Smooth muscle cell (in vitro differentiated cells): ENCODE measurements at regions not wholly inside any gene's neighbourhood (a gene's known extent, or its start where the extent isn't known, plus 50 kb on each side); places are given as distances from the start of the nearest gene placed in this dataset.

ENCODE experiments used
- DNase-seq: peaks from one replicate; lab custom pipeline; 2025; ENCODE audit not compliant: unreplicated experiment; lab: John Stamatoyannopoulos, UW
- H2AFZ ChIP-seq: fragments of 200-600 bp; sonication (generic); 2 replicates; pipeline ENCODE4 v1.6.0; 2016; ENCODE audit warnings: antibody characterized with exemption, low read depth, mild to moderate bottlenecking
- H3F3A ChIP-seq: fragments of 200-600 bp; sonication (generic); 2 replicates; pipeline ENCODE4 v1.6.0; 2017; ENCODE audit warnings: antibody characterized with exemption, low read depth
- H3K27ac ChIP-seq: fragments of 200-600 bp; sonication (generic); 2 replicates; pipeline ENCODE4 v1.5.1; 2016; ENCODE audit warnings: low read depth, mild to moderate bottlenecking
- H3K27me3 ChIP-seq: fragments of 200-600 bp; sonication (generic); 2 replicates; pipeline ENCODE4 v1.6.1; 2016; ENCODE audit warnings: low read depth, mild to moderate bottlenecking
- H3K36me3 ChIP-seq: fragments of 200-600 bp; sonication (generic); 2 replicates; pipeline ENCODE4 v1.5.1; 2016; ENCODE audit warnings: low read depth
- H3K4me1 ChIP-seq: fragments of 200-600 bp; sonication (generic); 2 replicates; pipeline ENCODE4 v1.5.1; 2016; ENCODE audit warnings: low read depth
- H3K4me2 ChIP-seq: fragments of 200-600 bp; sonication (generic); 2 replicates; pipeline ENCODE4 v1.6.0; 2016; ENCODE audit warnings: mild to moderate bottlenecking
- H3K4me3 ChIP-seq: fragments of 200-600 bp; sonication (generic); 2 replicates; pipeline ENCODE4 v1.5.1; 2016; ENCODE audit warnings: mild to moderate bottlenecking
- H3K79me2 ChIP-seq: fragments of 200-600 bp; sonication (generic); 2 replicates; pipeline ENCODE4 v1.6.0; 2016; ENCODE audit warnings: low read depth, mild to moderate bottlenecking
- H3K9ac ChIP-seq: fragments of 200-600 bp; sonication (generic); 2 replicates; pipeline ENCODE4 v1.6.0; 2016; ENCODE audit warnings: low read depth
- H3K9me3 ChIP-seq: fragments of 200-600 bp; sonication (generic); replicated peaks from 2 replicates; pipeline ENCODE4 v1.5.1; 2016; ENCODE audit warnings: low read depth
- H4K20me1 ChIP-seq: fragments of 200-600 bp; sonication (generic); 2 replicates; pipeline ENCODE4 v1.6.0; 2016; ENCODE audit warnings: low read depth
- WGBS: methylation state at CpG from one replicate; pipeline ENCODE4 v1.1.7; 2016; ENCODE audit warnings: low lambda C conversion rate; 5-methylcytosine and 5-hydroxymethylcytosine counted together
- TF ChIP-seq, protein P1 (sequence below): fragments of 200-600 bp; sonication (generic); IDR thresholded peaks from 2 replicates; pipeline ENCODE4 v1.5.1; 2017; ENCODE audit warnings: borderline replicate concordance, mild to moderate bottlenecking, antibody characterized with exemption; ENCODE audit not compliant: insufficient read depth, poor library complexity, severe bottlenecking

DNA sequence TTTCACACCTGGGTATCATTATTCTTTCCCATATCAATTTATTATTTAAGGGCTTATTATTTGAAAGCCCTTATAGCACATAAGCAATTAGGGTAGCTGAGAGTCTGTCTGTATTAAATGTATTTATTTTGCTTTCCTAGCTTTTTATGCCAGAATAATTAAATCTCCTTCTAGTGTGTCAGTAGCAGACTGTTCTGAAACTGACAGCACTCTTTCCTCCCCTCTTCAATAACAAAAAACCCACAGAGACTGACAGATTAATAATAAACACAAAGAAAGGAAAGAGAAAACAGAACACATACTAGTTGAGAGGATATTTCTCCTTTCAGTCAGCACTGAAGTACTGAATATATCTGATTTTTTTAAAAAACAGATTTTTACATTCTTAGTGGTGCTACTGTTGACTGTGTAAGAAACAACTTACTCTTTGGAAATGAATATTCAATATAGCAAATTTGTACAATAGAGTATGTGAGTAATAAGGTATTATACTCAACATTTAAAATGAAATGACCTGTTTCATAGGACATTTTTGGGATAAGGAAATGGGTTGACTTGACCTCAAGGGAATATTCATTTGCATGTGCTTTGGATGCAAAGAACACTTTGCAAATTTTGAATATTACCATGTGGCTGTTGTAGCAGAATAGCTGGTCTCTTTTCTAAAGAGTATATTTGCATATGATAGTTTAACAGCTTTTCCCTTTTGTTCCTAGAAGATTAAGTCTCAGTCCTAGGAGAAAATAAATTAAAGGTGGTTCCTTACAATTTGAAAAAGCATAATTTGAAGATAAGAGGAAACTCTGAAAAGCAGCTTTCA, 208.3 kb downstream of the SPATA31D1 start:
- no peaks in the 10 kb centered on the region for H3K36me3 ChIP-seq
- TF ChIP-seq, protein P1, sequence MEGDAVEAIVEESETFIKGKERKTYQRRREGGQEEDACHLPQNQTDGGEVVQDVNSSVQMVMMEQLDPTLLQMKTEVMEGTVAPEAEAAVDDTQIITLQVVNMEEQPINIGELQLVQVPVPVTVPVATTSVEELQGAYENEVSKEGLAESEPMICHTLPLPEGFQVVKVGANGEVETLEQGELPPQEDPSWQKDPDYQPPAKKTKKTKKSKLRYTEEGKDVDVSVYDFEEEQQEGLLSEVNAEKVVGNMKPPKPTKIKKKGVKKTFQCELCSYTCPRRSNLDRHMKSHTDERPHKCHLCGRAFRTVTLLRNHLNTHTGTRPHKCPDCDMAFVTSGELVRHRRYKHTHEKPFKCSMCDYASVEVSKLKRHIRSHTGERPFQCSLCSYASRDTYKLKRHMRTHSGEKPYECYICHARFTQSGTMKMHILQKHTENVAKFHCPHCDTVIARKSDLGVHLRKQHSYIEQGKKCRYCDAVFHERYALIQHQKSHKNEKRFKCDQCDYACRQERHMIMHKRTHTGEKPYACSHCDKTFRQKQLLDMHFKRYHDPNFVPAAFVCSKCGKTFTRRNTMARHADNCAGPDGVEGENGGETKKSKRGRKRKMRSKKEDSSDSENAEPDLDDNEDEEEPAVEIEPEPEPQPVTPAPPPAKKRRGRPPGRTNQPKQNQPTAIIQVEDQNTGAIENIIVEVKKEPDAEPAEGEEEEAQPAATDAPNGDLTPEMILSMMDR: no peak
- no peak for DNase-seq
- H3K9ac ChIP-seq: no peak overlapping the region
- H3K4me3 ChIP-seq: no peak overlapping the region
- no peaks in the 10 kb centered on the region for H3K4me1 ChIP-seq
- H3K27ac ChIP-seq: no peak overlapping the region
- H3K4me2 ChIP-seq: no peak overlapping the region
- H3K9me3 ChIP-seq: no peaks in the 10 kb centered on the region
- H3K27me3 ChIP-seq: no peaks in the 10 kb centered on the region
- H3F3A ChIP-seq: no peaks in the 10 kb centered on the region
- no peak overlapping the region for H2AFZ ChIP-seq
- H4K20me1 ChIP-seq: no peaks in the 10 kb centered on the region
- no peaks in the 10 kb centered on the region for H3K79me2 ChIP-seq

DNA sequence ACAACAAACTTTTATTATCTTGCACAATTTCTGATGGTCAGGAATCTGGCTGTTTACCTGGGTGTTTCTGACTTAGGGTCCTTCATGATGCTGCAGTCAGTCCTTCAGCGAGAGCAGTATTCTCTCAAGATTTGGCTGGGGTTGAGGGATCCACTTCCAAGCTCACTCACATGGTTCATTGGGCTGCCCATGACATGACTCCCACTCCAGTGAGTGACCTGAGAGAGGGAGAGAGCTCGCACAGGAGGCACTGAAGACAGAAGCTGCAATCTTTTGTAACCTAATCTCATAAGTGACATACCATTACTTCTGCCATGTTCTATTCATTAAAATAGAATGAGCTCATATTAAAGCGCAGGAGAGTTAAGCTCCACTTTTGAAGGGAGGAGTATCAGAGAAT, 212.6 kb downstream of the SPATA31D1 start:
- Histone ChIP-seq H3F3A (no peaks in the 10 kb centered on the region), H2AFZ (no peak overlapping the region), H3K9me3 (no peaks in the 10 kb centered on the region), H3K4me2 (no peak overlapping the region), H4K20me1 (no peaks in the 10 kb centered on the region), H3K36me3 (no peaks in the 10 kb centered on the region), H3K27me3 (no peaks in the 10 kb centered on the region), H3K9ac (no peak overlapping the region), H3K79me2 (no peaks in the 10 kb centered on the region), H3K4me1 (no peaks in the 10 kb centered on the region), H3K4me3 (no peak overlapping the region), H3K27ac (no peak overlapping the region)
- TF ChIP-seq, protein P1: no peak
- DNase-seq: no peak
- 81% methylated on average over 3 of the region's 3 CpGs for WGBS

DNA sequence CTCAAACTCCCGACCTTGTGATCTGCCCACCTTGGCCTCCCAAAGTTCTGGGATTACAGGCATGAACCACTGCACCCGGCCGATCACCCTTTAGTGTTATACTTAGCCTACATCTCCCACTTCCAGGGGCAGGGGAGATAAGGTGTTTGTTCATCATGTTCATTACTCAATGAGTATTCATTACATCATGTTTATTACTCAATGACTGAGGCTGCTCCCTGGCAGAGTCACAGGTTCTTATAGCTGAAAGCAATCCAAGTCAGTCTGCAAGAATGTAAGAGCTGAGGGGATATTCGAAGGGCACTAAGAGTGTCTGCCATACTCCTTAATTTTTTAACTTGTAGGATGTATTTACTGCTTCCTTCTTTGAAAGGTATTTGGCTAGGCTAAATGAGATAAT, 214.2 kb downstream of the SPATA31D1 start:
- H3F3A ChIP-seq: no peaks in the 10 kb centered on the region
- H2AFZ ChIP-seq: no peak overlapping the region
- H3K79me2 ChIP-seq: no peaks in the 10 kb centered on the region
- no peak overlapping the region for H3K4me2 ChIP-seq
- no peaks in the 10 kb centered on the region for H3K36me3 ChIP-seq
- DNase-seq: no peak
- H3K27me3 ChIP-seq: no peaks in the 10 kb centered on the region
- H3K4me3 ChIP-seq: no peak overlapping the region
- H3K27ac ChIP-seq: no peak overlapping the region
- H3K9me3 ChIP-seq: no peaks in the 10 kb centered on the region
- TF ChIP-seq, protein P1: no peak
- H3K9ac ChIP-seq: no peak overlapping the region
- H3K4me1 ChIP-seq: no peaks in the 10 kb centered on the region
- H4K20me1 ChIP-seq: no peaks in the 10 kb centered on the region
- 74% methylated on average over 4 of the region's 4 CpGs for whole genome bisulfite sequencing

DNA sequence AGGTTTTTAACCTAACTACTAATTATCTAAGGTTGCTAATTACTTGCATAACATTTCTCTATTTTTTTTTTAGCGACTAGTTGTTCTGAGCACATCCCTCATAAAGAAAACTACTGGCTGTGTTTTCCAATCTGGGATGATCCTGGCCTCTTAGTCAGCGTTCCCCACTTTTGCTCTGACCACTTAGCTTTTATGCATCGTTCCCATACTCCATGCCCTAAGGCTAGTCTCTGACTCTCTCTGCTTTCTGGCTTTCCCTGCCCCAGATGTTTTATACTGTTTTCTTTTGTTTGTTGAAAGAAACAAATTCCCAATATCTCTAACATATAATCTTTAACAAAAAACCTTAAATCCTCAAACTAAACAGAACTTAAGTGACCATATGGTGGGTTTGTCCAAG, 217.9 kb downstream of the SPATA31D1 start:
- H3K36me3 ChIP-seq: no peaks in the 10 kb centered on the region
- no peaks in the 10 kb centered on the region for H4K20me1 ChIP-seq
- DNase-seq: no peak
- no peaks in the 10 kb centered on the region for H3K79me2 ChIP-seq
- H3K4me2 ChIP-seq: no peak overlapping the region
- 45% methylated on average over 3 of the region's 3 CpGs for WGBS
- H3K4me3 ChIP-seq: no peak overlapping the region
- no peaks in the 10 kb centered on the region for H3K27me3 ChIP-seq
- H2AFZ ChIP-seq: no peak overlapping the region
- H3F3A ChIP-seq: no peaks in the 10 kb centered on the region
- H3K27ac ChIP-seq: no peak overlapping the region
- TF ChIP-seq, protein P1: no peak
- no peaks in the 10 kb centered on the region for H3K9me3 ChIP-seq
- H3K4me1 ChIP-seq: no peaks in the 10 kb centered on the region
- no peak overlapping the region for H3K9ac ChIP-seq
